HG03457 (cell line): ENCODE measurements at regions not wholly inside any gene's neighbourhood (a gene's known extent, or its start where the extent isn't known, plus 50 kb on each side); places are given as distances from the start of the nearest gene placed in this dataset.
"Not testable (repeated sequence)": the region's sequence is repeated elsewhere in the genome, so short reads cannot be mapped to it uniquely, and the experiment has no call there.

Source experiments
- ATAC-seq: cut with Tn5 transposase; IDR thresholded peaks from one replicate; pipeline ENCODE4 v1.9.1; 2021; ENCODE audit warnings: moderate number of reproducible peaks; ENCODE audit not compliant: unreplicated experiment

DNA sequence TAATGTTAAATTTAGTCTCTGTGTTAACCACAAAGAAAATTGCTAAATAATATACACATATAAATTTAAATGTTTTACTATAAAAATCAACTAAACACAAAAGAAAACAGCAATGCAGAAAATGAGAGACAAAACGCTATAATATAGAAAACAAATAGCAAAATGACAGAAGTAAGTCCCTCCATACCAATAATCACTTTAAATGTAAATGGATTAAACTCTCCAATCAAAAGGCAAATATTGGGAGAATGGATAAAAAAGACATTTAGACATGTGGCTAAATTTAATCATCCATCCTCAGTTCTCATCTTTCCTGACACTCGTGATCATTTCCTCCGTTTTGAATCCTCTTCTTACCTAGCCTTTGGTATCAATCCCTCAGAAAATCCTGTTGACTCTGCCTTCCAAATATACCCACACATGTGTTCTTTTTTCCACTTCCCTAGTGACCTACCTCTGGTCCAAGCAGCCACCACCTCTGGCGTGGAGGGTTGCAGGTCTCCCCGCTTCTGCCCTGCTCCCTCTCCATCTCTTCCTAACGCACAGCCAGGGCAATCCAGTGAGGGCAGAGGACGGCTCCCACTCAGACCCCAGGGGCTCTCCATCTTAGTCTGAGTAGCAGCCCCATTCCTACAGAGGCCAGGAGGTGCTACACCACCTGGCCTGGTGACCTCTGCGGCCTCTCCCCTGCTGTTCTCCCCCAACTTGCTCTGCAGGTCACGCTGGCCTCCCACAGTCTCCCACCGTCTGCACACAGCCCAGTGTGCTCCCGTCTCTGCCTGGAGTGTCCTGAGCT, 149.2 kb downstream of the RNASET2 start:
- ATAC-seq, result no peak

DNA sequence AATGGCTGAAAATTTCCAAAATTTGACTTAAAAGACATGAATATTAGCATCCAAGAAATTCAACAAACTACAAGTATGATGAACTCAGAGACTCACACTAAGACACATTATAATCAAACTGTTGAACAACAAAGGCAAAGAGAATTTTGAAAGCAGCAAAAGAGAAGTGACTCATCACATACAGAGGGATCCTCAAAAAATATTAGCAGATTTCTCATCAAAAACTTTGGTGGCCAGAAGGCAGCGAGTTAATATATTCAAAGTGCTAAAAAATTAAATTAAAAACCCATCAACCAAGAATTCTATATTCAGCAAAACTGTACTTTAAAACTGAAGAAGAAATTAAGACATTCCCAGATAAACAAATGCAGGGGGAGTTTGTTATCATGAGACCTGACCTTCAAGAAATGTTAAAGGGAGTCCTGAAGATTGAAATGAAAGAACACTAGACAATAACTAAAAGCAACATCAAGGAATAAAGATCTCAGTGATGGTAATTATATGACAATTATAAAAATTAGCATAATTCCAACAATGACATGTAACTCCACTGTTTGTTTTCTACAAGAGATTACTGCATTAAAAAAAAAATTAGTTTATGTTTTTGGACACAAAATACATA, 150.0 kb downstream of the RNASET2 start:
- no peak for ATAC-seq

DNA sequence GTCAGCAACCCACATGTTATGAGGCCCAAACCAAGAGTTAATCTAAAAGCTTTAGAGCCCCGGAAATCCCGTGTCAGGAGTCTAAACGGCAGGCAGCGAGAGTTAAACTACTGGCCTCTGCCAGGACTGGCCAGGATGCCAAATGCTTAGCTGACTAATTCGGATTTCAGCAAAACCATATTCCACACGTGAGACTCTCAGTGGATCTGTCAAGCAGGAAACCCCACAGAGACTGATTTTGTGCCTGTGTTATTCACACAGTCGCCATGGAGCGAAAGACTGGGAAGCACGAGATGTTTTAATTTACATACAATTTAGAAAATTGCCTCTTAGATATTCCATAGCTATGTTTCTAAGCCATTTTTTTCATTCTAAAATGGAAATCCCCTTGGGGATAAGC, 152.9 kb downstream of the RNASET2 start:
- ATAC-seq, result no peak

DNA sequence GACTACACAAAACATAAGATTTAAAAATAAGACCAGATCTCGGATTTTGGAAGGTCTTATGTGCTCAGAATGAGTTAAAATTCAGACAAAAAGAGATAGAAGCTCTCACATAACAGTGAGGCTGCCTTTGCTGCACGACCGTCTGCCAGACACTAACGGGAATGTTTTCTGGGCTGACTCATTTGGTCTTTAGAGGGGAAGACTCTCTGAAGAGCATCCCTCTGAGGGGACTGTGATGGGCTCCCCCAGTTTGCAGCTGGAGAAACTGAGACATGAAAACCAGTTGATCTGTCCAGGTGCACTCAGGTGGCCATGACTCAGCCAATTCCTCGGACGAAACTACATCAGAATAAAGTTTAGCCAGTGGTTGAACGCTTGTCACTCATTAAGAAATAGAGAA, 153.9 kb downstream of the RNASET2 start:
- no peak for ATAC-seq

- ATAC-seq, result no peak
Measured at GRCh38 chr6:166800137-166800536, 156.2 kb downstream of the RNASET2 start.

DNA sequence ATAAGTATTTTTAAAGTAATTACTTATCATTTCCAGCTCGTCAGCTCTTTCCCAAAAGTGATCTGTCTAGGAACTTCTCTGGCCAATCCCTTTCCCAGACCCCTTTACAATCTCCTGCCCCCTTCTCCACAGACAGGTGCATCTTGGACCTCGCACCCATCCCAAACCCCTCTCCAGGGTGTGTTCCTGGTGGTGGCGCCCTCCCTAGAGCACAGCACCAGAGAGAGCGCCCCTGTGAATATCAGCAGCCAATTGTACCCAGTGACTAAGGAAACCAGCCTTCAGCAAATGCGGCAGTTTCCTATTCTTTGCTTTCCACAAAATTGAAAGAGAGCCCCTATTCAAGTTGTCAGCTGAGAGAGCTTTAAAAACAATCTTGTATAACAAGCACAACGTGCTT, 157.7 kb downstream of the RNASET2 start:
- no peak for ATAC-seq

- no peak for ATAC-seq
Measured at GRCh38 chr6:166796610-166797009, 159.7 kb downstream of the RNASET2 start.

GRCh38 chr6:166795879-166796278, 160.5 kb downstream of the RNASET2 start:
- ATAC-seq, result no peak

DNA sequence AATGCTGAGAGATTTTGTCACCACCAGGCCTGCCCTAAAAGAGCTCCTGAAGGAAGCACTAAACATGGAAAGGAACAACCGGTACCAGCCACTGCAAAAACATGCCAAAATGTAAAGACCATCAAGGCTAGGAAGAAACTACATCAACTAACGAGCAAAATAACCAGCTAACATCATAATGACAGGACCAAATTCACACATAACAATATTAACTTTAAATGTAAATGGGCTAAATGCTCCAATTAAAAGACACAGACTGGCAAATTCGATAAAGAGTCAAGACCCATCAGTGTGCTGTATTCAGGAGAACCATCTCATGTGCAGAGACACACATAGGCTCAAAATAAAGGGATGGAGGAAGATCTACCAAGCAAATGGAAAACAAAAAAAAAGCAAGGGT, 163.8 kb upstream of the RPS6KA2 start:
- ATAC-seq, result not testable (repeated sequence)

DNA sequence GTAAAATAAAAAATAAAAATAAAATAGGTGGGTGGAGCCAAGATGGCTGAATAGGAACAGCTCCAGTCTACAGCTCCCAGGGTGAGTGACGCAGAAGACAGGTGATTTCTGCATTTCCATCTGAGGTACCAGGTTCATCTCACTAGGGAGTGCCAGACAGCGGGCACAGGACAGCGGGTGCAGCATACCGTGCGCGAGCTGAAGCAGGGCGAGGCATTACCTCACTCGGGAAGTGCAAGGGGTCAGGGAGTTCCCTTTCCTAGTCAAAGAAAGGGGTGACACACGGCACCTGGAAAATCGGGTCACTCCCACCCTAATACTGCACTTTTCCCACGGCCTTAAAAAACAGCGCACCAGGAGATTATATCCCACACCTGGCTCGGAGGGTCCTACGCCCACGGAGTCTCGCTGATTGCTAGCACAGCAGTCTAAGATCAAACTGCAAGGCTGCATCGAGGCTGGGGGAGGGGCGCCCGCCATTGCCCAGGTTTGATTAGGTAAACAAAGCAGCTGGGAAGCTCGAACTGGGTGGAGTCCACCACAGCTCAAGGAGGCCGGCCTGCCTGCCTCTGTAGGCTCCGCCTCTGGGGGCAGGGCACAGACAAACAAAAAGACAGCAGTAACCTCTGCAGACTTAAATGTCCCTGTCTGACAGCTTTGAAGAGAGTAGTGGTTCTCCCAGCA, 161.9 kb upstream of the RPS6KA2 start:
- ATAC-seq, result not testable (repeated sequence)

GRCh38 chr6:166786704-166787293, 159.7 kb upstream of the RPS6KA2 start:
- ATAC-seq, result no peak

GRCh38 chr6:166785131-166785530, 158.1 kb upstream of the RPS6KA2 start:
- ATAC-seq, result no peak

- no peak for ATAC-seq
Measured at GRCh38 chr6:166784691-166785090, 157.6 kb upstream of the RPS6KA2 start.

DNA sequence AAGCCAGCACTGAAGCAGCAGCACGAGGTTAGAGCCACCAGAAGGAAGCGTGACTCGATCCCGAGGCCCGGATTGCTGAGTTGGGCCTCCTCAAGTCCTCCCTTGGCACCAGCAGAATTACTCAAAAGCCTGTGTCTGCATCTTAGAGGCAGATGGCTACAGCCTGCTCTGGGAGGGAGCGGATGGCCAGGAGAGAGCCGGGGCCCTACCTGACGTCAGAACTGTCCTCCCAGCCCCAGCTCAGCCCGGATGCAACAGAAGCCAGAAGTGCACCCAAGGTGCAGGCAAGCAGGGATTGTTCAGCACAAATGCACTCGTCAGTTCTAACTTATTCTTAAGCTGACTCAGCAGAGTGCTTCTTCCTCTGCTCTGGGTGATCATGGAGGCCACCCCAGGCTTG, 155.5 kb upstream of the RPS6KA2 start:
- no peak for ATAC-seq

DNA sequence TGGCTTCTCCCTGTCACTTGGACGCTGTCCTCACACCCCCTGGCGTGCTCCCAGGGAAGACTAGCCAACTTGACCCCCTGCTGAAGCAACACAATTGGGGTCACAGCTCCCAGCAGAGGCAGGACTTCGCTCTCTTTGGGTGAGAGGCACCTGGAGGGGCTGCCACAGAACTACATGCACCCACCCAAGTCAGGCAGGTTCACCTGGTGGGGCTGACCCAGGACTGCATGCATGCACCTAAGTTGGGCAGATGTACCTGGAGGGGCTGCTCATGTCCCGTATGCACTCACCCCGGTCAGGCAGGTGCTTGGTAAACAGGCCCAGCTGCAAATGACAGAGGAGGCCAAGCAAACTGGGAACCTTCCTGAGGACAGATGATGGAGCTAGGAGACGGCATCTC, 154.3 kb upstream of the RPS6KA2 start:
- ATAC-seq, result no peak

GRCh38 chr6:166779963-166780683, 153.1 kb upstream of the RPS6KA2 start:
- ATAC-seq, result no peak

DNA sequence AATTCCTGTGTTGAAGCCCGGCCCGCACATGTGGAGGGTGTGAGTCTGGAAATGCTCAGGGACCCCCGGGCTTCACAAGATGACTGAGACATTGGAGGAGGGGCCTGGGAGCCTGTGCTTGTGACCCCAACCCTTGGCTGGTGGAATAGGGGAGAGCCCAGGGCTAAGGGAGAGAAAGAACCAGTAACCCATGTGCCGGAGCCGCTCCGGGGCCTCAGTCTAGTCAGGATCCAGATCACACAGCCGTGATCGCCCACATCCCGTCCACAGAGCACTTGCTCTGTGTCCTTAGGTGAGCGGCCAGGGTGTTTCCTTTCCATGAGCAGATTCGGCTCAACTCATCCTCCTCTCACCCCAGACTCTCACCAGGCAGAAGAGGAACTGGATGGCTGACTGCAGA, 152.3 kb upstream of the RPS6KA2 start:
- no peak for ATAC-seq

DNA sequence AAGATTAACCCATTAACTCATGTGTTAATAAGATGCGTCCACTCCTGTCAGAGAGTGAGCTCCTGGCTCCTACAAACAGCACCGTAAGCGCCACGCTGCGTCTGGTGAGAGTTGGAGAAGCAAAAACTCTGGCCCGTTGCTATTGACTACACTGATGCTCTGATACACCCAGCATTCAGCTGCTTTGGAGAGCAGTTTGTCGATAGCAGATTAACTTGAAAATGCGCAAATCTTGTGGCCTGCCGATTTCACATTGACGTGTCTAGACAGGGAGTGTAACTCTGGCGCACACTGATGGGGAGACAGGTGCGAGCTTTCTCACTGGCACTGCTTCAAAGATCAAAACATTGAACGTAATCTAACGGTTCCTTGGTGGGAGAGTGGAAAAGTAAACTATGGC, 151.7 kb upstream of the RPS6KA2 start:
- no peak for ATAC-seq

DNA sequence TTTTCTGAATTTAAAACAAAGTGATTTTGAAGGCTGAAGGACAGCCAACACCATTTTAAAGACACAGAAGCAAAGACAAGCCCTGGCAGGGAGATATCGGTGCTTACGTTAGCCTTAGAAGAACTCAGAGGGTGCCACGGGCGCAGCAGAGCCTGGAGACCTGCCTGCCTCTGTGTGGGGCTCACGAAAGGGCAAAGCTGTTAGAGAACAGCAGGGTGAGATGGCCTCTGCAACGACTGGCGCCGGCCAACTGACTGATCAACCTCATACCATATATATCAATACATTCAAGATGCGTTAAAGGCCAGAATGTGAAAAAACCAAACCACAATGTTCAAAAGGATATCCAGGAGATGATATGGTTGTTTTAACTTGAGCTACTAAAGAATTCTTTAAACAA, 151.0 kb upstream of the RPS6KA2 start:
- ATAC-seq, result no peak

- no peak for ATAC-seq
Measured at GRCh38 chr6:166777096-166777630, 150.1 kb upstream of the RPS6KA2 start.

GRCh38 chr6:166776571-166776970, 149.5 kb upstream of the RPS6KA2 start:
- ATAC-seq, result no peak
